HG03432 (cell line): ENCODE measurements at regions not wholly inside any gene's neighbourhood (a gene's known extent, or its start where the extent isn't known, plus 50 kb on each side); places are given as distances from the start of the nearest gene placed in this dataset.

Experiments used
- ATAC-seq: cut with Tn5 transposase; IDR thresholded peaks from one replicate; pipeline ENCODE4 v1.9.1; 2021; ENCODE audit warnings: mild to moderate bottlenecking, moderate library complexity; ENCODE audit not compliant: unreplicated experiment

GRCh38 chr2:83585250-83585649, 873.8 kb downstream of the SUCLG1 start:
- no peak for ATAC-seq

GRCh38 chr2:83584672-83585071, 874.4 kb downstream of the SUCLG1 start:
- ATAC-seq = no peak

GRCh38 chr2:83582589-83582988, 876.5 kb downstream of the SUCLG1 start:
- no peak for ATAC-seq

GRCh38 chr2:83579507-83579906, 879.6 kb downstream of the SUCLG1 start:
- no peak for ATAC-seq

- ATAC-seq = no peak
Observed at GRCh38 chr2:83578405-83578804, 880.7 kb downstream of the SUCLG1 start.

GRCh38 chr2:83574614-83575013, 884.5 kb downstream of the SUCLG1 start:
- ATAC-seq = no peak

GRCh38 chr2:83573060-83573459, 886.0 kb downstream of the SUCLG1 start:
- ATAC-seq = no peak

GRCh38 chr2:83572400-83572799, 886.7 kb downstream of the SUCLG1 start:
- ATAC-seq = no peak

GRCh38 chr2:83567551-83567950, 891.5 kb downstream of the SUCLG1 start:
- no peak for ATAC-seq

GRCh38 chr2:83565626-83566025, 893.5 kb downstream of the SUCLG1 start:
- peak; percentile 58 for ATAC-seq

GRCh38 chr2:83565181-83565580, 893.9 kb downstream of the SUCLG1 start:
- no peak for ATAC-seq

- ATAC-seq = no peak
Observed at GRCh38 chr2:83561592-83561991, 897.5 kb downstream of the SUCLG1 start.

- no peak for ATAC-seq
Observed at GRCh38 chr2:83536556-83536955, 922.5 kb downstream of the SUCLG1 start.

- no peak for ATAC-seq
Observed at GRCh38 chr2:83534416-83534815, 924.7 kb downstream of the SUCLG1 start.

- ATAC-seq = no peak
Observed at GRCh38 chr2:83531206-83531826, 927.8 kb downstream of the SUCLG1 start.

GRCh38 chr2:83528767-83529166, 930.3 kb downstream of the SUCLG1 start:
- ATAC-seq = no peak

- no peak for ATAC-seq
Observed at GRCh38 chr2:83522891-83523493, 936.1 kb downstream of the SUCLG1 start.

- ATAC-seq = no peak
Observed at GRCh38 chr2:83517727-83518368, 941.2 kb downstream of the SUCLG1 start.

GRCh38 chr2:83516503-83516902, 942.6 kb downstream of the SUCLG1 start:
- ATAC-seq = no peak

- ATAC-seq = no peak
Observed at GRCh38 chr2:83487451-83487850, 971.6 kb downstream of the SUCLG1 start.

GRCh38 chr2:83481436-83481835, 977.6 kb downstream of the SUCLG1 start:
- ATAC-seq = no peak

GRCh38 chr2:83478037-83478436, 981.0 kb downstream of the SUCLG1 start:
- ATAC-seq = no peak
